GM21423 (cell line): ENCODE measurements at regions not wholly inside any gene's neighbourhood (a gene's known extent, or its start where the extent isn't known, plus 50 kb on each side); places are given as distances from the start of the nearest gene placed in this dataset.

Experiments used
- ATAC-seq: cut with Tn5 transposase; IDR thresholded peaks from one replicate; pipeline ENCODE4 v1.9.1; 2021; ENCODE audit warnings: mild to moderate bottlenecking, moderate library complexity; ENCODE audit not compliant: unreplicated experiment

DNA sequence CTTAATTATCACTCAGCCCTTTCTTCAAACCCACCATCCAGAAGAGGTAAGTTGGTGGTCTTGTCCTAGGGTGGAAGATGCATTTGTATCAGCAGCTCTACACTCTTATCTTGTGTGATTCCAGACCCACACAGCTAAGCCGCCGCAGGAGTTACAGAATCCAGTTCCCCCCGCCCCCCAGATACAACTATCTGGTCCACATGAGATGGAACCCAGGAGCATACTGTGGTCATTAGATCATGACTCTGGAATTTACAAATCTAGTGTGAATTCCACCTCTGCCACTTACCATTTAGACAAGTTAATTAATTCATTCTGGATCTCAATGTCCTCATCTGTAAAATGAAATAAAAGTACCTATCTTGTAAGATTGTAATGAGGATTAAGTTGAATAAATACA is 486.4 kb downstream of the BCL11A start:
- no peak for ATAC-seq

DNA sequence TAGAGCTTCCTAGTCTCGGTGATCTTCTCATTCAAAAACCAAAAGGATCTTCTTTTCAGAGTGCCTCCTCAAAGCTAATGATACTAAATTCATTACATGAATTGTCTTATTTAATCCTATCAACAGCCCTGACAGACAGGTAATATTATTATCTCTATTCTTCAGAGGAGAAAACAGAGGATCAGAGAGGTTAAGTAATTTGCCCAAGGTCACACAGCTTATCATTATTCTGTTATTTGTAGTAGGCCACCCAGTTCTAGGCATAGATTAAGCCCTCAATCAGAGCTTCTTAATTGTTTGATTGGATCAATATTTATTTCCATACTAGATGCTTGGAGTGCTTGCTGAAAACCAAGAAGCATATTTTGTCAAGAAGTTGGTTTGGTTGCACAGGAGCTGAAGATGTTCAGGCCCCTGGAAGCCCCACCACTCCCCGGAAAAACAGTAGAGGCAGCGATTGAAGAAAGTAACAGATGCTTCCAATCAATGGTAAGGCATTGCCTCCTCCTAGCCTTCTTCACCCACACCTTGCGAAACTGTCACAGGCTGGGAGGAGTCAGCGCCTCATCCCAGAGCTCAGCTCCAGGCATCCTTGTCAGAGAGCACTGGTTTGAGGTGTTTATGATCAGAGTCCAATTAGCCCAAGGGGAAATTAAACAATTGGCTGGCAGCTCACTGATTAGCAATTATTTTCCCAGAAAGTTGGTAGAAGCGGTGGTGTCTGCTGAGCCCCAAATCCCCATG is 487.2 kb downstream of the BCL11A start:
- no peak for ATAC-seq

DNA sequence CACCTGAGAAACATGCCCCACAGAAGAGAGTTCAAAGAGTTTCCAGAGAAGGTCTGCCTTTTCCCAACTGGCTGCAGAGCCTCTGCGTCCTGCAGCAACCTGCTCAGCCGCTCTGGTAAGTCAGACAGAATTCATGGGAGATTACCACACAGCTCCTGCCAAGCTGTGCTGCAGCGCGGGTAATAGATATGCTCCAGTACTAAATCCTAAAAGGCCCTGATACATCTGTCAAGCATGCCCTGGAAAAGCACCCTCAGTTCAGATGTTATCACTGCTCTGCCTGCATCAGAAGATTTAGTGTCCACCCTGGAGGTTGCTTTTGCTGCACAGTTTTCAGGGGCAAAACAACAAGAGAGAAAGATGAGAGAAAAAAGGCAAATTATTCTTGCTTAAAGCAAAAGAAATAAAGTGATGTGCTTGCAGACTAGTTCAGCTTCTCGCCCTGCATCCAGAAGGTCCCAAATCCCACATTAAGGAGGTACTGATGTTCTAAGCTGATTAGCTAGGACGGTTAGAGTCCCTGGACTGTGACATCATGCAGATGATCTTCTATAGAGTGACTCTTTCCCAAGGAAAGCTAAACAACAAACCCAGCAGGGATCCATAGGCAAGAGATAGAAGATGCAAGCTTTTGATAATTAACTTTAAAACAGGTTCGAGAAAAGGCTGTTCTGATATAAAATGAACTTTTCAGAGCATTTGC is 488.6 kb downstream of the BCL11A start:
- ATAC-seq = no peak

DNA sequence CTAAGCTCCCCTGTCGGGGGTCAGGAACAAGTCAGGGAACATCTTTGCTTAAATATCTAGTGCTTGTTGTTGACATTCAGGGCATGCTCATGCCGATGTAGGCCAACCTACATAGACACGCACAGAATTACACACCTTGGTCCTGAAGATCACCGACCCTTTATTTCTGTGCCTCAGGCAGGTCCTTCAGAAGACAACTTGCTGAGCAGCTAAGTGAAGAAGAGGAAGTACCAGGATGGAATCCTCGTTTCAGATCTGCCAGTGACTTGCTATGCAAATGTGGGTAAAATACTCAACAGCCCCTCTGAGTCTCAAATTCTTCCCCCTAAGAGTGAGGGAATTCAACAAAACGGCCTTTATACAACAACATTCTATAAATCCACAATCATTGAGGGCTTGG is 494.7 kb downstream of the BCL11A start:
- ATAC-seq = no peak

DNA sequence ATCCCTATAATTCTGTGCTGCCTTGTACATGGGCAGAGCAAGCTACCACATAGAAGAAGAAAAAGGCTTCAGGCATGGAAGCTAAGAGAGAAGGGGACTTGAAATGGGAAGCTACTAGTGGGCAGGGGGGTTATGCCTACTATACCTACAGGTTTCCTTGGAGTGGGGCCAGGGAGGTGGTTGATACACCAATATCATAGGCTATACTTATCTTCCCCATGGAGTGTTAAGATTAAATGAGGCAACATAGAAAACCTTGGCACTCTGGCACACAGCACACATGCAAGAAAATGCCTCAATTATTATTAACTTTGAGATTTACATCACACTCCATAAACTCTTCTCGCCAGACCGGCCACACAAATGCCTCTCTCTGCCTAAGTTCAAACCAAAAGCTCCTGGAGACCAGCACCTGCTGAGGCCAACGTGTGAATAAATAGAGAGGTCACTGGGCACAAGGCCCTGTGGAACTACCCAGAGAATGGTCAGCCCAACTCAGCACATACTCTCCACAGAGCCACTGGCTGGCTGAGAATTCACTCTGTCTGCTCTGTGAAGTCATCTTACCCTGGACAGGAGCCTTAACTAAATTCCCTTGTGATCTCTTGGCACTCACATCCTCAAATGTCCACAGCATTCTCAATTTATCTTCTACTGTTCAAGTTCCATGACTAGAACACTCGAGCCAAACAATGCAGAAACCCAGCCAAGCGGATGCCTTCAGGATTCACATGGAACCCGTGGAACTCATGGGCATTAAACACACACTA is 498.7 kb downstream of the BCL11A start:
- no peak for ATAC-seq

DNA sequence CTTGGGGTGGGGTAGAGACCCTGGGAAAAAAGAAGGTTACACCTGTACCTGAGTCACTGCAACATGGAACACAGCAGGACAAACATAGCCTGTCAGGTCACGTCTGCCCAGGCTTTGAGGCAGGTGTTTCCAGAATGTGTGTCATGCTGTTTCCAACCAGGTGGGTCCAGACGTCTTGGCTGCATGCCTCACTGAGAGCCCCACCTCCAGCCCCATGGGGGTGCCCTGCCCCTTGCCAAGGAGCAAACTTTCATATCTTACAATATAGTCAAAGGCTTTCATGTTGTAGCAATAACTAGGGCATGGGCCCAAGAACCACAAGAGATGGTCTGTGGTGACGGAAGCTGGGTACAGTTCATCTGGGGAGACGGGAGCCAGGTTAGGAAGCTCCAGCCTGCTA is 499.7 kb downstream of the BCL11A start:
- ATAC-seq = no peak

DNA sequence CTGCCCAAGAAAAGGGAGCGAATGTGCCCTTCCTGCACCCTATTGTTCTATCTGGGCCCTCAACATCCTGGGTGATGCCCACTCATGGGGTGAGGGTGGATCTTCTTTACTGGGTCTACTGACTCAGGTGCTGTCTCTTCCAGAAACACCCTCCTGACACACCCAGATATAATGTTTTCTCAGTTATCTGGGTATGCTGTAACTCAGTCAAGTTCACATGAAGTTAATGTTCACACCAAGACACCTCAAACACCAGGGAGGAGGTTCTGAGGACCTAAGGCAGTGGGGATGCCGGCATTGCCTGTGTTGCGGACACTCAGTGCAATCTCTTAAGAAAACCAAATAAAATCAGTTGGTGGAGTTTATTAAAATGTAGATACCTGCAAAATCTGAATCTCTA is 500.9 kb downstream of the BCL11A start:
- no peak for ATAC-seq

DNA sequence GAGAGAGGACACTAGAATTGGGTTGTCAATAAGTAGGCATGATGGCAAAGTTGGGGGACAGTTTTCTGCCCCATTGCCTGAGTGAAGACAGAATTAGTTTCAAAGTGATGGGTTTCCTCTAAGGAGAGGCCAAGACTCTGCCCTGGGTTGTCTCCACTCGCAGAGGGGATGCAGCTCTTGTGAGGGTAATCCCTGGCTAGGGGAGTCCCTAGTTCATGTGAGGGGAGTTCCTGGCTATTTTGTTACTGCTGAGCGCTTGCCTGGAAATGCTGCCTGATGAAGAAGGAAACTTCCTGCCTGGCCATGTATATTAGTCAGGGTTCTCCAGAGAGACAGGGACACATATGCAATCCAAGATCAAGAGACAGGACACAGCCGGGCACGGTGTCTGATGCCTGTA is 501.5 kb downstream of the BCL11A start:
- no peak for ATAC-seq

DNA sequence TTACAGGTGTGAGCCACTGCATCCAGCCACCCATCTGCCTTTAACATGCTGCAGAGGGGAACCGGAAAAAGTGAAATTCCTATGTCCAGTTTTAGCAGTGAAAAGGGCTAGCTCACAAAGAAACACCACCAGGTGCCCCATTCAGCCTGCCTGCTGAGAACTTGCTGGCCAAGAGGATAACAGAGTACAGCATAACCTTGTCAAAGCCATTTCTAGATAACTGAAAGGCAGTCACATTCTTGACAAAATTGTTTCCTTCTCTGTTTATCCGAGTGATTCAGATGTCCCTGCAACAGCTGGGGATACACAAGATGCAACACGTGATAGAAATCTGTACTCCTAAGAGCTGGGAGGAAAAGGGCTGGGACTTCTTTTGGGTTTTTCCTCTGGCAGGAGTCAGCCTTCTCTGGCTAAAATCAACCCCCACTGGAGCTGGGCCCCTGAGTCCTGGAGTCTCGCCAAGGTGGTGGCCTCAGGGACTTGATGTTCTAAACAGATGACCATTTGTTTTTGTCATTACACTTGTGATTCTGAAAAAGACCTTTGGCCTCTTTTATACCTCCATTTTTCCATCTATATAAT is 505.4 kb downstream of the BCL11A start:
- no peak for ATAC-seq

DNA sequence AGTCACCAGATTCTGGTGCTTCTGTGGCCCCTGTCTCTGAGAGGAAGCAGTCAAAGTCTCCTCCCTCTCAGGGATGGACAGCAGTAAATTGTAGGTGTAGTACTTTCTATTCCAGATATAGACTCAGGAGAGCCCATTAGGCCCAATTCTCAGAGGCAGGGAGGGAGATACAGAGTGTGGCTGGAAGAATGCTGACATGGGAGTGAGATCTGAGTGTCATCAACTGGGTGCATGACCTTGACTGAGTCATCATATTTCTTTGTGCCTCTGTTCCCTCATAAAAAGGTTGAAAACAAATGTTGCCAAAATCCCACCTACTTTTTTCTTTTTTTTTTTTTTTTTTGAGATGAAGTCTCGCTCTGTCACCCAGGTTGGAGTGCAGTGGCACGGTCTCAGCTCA is 506.1 kb downstream of the BCL11A start:
- ATAC-seq = no peak

DNA sequence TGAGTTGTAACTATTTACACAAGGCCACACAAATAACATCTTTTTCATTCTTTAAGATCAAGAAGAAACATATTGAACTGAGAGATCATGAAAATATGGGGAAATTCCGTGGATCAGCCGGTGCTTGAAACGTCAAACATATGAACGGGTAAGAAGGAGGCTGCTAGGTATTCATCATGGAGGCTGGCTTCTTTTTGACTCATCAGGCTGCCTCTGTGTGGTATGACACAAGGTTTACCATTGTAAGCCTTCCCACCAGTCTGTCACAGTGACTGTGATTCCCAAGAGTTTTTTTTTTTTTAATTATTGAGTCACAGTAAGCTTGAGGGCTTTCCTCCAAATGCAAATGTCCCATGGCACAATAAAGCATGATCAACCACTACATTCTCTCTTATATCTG is 506.9 kb downstream of the BCL11A start:
- ATAC-seq = no peak

DNA sequence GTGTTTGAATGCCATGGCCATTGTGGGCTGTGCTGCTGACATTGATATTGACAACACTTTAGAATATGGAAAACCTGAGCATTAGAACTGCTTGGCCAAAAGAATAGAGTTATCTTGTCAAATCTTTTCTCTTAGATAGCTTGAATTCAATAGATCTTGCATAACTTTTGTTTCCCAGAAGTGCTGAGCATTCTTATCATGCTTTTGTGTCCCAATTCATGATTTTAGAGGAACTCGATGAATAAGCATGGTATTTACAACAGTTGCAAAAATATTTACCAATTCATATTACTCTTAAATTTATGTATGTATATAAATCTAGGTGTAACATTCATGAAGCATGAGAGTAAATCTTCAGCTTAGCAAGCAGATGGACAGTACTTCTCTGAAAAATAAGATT is 508.0 kb downstream of the BCL11A start:
- no peak for ATAC-seq

DNA sequence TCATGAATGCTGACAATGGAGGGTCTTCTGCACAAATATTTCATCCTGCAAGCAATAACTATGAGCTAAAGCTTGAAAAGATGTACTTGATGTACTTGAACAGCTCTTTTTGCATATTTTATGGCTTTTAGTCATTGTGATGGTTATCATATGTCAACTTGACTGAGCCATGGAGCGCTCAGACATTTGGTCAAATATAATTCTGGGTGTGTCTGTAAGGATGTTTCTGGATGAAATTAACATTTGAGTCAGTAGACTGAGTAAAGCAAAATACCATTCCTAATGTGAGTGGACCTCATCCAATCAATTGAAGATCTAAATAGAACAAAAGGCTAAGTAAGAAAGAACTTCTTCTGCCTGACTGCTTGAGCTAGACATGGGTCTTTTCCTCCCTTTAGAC is 509.0 kb downstream of the BCL11A start:
- no peak for ATAC-seq

DNA sequence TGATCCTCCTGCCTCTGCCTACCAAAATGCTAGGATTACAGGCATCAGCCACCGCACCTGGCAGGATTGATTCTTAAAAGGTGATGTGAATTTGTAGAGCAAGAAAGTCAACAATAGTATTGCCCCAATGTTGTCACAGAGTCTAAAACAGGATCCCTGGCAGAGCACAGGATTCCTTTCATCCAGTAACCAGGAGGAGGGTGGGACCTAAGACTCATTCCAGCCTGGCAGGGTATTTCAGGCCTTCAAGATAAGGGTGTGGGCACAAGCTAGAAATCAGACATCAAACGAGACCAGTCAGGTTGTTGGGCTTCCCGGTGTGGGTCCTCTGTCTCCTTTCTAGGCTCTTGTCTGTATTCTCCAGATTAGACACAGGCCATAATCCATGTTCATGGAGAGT is 511.4 kb downstream of the BCL11A start:
- ATAC-seq = no peak

DNA sequence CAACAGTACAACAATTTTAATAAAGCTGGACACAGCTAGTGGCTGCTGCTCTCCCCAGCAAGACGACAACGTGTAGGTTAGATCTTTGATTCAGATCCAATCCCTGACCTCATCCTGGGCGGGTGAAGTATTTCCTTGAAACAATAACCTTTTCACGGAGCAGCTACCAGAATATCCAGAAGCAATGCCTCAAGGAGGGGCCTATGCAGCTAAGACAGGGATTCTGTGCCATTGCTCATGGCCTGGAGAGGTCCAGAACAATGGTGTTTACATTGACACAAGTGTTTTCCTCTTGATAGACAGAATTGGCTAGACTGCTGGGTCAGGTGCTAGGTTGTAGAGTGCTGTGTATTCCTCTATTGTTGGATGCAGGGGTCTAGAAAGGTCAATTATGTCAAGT is 520.1 kb downstream of the BCL11A start:
- no peak for ATAC-seq

DNA sequence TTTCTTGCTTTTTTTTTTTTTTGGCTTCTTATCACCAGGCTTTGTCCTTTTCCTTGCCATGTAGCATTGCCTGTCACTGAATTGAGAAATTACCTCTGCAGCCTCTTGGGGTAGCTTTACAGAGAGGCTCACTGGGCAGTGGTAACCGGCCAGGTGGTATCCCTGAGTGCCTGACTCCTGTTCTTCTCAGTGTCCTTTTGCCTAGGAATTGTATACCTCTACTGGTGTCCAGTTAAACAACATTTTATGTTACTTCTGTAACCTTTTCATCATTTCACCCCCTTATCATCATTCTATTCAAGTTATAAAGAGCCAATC is 523.9 kb downstream of the BCL11A start:
- ATAC-seq = no peak

DNA sequence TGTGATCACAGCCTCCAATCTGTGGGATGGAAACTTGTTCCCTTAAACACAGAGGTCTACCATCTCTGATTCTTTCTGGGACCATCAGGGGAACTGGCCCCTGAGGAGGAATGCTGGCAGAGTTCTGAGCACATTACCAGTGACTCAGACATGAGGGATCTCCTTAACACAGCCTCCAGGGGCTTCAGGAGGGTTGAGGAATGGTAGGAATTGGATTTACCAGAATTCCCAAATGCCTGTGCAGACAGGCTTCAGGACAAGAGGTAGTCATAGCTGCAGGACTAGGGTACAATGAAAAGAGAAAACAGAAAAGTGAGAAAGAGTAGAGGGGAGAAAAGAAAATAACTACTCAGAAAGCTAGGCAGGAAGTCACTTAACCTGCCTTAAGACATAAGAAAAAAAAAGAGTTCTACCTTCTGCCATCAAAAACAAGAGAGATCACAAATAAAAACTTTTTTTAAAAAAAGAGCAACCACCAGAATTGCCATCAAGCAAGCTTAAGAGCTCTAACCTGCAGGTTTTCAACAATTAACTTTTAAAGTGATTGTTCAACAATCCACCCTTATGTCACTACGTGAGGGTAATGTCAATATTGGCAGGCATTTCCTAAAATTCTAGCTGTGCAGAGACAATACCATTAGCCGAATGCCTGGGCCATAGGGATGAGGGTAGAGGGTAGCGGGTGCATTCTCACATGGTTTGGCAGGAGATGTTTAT is 524.4 kb downstream of the BCL11A start:
- no peak for ATAC-seq

DNA sequence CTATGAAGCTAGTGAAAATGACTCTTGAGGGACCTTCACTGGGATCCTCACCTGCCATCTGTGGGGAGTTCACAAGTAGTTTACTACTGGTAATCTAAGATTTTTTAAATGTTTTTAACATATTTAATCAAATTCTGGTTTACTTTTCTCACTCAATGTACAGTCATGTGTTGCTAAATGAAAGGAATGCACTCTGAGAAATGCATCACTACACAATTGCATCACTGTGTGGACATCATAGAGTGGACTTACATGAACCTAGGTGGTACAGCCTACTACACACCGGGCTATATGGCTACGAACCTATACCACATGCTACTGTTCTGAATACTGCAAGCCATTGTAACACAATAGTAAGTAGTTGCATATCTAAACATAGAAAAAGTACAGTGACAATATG is 528.0 kb downstream of the BCL11A start:
- ATAC-seq = no peak

DNA sequence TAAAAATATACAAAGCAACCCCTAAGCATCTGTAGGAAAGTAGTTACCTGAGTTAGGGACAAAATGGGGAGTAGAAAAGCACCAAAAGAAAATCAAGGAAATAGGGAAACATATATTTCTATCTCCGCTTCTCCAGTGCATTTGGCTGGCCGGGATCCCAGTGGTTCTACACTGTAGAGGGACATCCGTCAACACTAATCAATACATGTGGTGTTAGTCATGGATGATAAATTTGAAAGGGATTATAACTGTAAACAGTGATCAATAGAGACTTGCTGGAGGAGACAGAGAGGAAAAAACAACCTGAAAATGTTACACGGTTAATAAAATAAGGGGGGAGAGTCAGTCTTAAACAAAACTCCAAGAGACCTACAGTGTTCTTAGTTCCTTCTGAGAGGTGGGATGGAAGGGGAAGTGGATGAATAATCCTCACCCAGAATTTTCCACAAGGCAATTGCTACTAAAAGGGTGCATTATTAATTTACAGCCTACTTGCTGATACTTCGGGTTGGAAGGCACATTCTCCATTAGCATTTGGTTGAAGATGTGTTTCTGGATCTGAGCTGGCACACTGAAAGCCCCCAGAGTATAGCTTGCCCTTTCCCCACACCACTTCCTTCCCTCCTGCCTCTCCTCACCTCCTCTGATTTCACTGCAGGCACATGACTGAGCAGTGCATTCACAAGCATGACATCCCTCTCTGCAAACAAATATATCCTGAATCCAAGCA is 530.0 kb downstream of the BCL11A start:
- ATAC-seq = no peak

DNA sequence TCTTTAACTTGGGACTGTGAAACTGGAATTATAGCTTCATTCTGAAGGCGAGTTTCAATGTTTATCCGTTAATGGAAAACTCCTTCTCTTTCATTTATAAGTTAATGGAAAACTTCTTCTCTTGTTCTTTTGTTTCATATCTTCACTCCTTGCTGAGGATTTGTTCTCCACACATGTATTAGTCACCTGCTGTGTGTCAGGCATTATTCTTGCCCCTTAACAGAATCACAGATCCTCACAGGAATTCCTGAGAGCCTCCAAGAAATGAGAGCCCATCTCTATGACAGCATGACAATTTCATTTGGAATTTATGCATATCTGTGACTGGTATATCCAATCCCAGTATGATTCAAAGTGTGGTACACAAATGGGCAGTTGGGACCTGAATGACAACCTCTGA is 545.8 kb downstream of the BCL11A start:
- ATAC-seq = no peak

DNA sequence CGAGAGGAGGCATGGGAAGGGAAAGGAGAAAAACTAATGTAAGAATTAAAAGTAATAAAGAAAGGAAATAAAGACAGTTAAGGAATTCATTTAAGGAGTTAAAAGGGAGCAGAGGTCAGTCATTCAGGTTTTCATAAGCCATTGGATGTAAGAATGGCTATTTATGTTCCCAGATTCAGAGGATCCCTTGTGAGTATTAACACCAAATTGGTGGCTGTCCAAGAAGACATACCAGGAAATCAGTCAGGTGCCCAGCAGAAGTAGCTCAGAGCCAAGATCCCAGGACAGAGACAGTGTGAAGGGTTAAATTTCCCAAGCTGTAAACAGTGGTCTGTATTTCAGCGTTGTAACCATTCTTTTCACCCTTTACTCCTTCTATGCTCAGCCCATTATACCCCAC is 550.4 kb downstream of the BCL11A start:
- ATAC-seq = no peak
